ENCODE measurements at regions not wholly inside any gene's neighbourhood (a gene's known extent, or its start where the extent isn't known, plus 50 kb on each side); places are given as distances from the start of the nearest gene placed in this dataset.

DNA sequence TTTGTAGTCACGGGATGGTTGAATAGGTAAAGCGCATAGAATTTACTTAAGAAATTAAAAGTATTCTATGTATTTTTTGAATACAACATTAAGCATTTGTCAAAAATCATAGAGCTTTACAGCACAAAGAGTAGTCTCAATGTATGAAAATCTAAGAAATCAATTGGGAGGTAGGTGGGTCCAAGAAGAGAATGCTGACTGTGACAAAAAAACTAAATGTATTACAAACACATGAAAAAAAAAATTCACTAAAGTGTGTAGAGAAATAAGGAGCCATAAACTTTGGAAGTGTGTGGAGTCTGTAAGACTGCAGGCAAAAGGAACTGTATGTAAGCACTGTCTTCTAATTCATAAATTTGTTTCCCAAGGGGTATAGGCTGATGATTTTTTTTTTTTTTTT, 558.3 kb downstream of the JRKL start:
- TF ChIP-seq, protein P1, sequence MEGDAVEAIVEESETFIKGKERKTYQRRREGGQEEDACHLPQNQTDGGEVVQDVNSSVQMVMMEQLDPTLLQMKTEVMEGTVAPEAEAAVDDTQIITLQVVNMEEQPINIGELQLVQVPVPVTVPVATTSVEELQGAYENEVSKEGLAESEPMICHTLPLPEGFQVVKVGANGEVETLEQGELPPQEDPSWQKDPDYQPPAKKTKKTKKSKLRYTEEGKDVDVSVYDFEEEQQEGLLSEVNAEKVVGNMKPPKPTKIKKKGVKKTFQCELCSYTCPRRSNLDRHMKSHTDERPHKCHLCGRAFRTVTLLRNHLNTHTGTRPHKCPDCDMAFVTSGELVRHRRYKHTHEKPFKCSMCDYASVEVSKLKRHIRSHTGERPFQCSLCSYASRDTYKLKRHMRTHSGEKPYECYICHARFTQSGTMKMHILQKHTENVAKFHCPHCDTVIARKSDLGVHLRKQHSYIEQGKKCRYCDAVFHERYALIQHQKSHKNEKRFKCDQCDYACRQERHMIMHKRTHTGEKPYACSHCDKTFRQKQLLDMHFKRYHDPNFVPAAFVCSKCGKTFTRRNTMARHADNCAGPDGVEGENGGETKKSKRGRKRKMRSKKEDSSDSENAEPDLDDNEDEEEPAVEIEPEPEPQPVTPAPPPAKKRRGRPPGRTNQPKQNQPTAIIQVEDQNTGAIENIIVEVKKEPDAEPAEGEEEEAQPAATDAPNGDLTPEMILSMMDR (IDR thresholded peaks at IDR 0.05), result no peak
- TF ChIP-seq POLR2A (IDR thresholded peaks at IDR 0.05), result no peak

All from Peyer's patch (tissue), 4 donors.